ENCODE measurements at regions not wholly inside any gene's neighbourhood (a gene's known extent, or its start where the extent isn't known, plus 50 kb on each side); places are given as distances from the start of the nearest gene placed in this dataset.
"Not testable (repeated sequence)": the region's sequence is repeated elsewhere in the genome, so short reads cannot be mapped to it uniquely, and the experiment has no call there.

GRCh38 chrX:853304-853703 lies 222.7 kb downstream of the SHOX start:
- ATAC-seq (ENCODE audit: low FRiP score) (no peak), DNase-seq (ENCODE audit: low spot score) (no peak)
- TF ChIP-seq CTCF (IDR thresholded peaks at IDR 0.05), result no peak

GRCh38 chrX:850471-850916 lies 219.9 kb downstream of the SHOX start:
- no peak for DNase-seq (ENCODE audit: low spot score)
- ATAC-seq (ENCODE audit: low FRiP score), result no peak
- no peak for TF ChIP-seq CTCF (IDR thresholded peaks at IDR 0.05)

- DNase-seq (ENCODE audit: low spot score), result no peak
- no peak for TF ChIP-seq CTCF (IDR thresholded peaks at IDR 0.05)
- ATAC-seq (ENCODE audit: low FRiP score), result no peak
These were observed 217.8 kb downstream of the SHOX start for GRCh38 chrX:848386-848785.

- ATAC-seq (ENCODE audit: low FRiP score) (no peak), DNase-seq (ENCODE audit: low spot score) (no peak)
- no peak for TF ChIP-seq CTCF (IDR thresholded peaks at IDR 0.05)
These were observed 212.7 kb downstream of the SHOX start for GRCh38 chrX:843306-843705.

DNA sequence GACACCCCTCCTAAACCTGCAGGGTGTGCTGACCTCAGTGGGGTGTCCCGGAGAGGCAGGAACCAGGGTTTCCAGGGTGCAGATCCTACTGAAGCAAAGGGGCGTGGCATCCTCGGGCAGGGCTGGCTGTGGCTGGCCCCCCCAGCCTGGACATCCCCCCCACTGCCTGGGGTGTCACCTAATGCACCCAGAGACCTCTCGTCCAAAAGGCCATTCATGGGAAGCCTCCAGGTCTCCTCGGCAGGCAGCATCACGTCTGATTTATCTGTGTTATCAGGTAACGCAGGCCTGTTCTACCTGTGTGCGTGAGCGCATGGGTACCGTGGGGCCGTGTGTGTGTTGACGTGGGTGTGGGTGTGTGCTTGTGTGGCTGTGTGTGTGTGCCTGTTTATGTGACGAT lies 210.0 kb downstream of the SHOX start:
- DNase-seq (ENCODE audit: low spot score) (no peak), ATAC-seq (ENCODE audit: low FRiP score) (no peak)
- TF ChIP-seq CTCF (IDR thresholded peaks at IDR 0.05), result no peak

DNA sequence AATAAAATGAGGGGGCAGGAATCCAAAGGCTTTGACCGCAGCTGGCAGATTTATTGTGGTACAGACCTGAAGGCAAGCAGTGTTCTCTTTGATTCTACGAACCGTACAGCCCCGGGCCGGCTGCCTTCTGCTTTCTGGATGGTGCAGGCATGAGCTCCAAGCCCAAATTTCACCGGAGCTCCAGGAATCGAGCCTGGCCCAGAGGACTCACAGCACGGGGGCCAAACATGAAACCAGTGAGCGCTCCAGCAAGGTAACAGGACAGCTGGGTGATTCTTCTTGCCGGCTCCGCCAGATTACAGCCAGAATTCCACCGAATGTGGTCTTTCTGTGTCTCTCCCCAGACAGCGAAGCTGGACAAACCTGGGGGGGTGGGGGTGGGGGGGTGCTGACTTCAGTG lies 208.1 kb downstream of the SHOX start:
- DNase-seq (ENCODE audit: low spot score); ATAC-seq (ENCODE audit: low FRiP score): not testable (repeated sequence)

- ATAC-seq (ENCODE audit: low FRiP score); DNase-seq (ENCODE audit: low spot score): not testable (repeated sequence)
These were observed 205.3 kb downstream of the SHOX start for GRCh38 chrX:835857-836256.

- DNase-seq (ENCODE audit: low spot score) (no peak), ATAC-seq (ENCODE audit: low FRiP score) (no peak)
- TF ChIP-seq CTCF (IDR thresholded peaks at IDR 0.05), result no peak
These were observed 199.9 kb downstream of the SHOX start for GRCh38 chrX:830532-830931.

Measured in omental fat pad (tissue), 3 donors.